Fibroblast of mammary gland (primary cell): ENCODE measurements at regions not wholly inside any gene's neighbourhood (a gene's known extent, or its start where the extent isn't known, plus 50 kb on each side); places are given as distances from the start of the nearest gene placed in this dataset.

Experiments
- DNase-seq: peaks from one replicate; pipeline ENCODE4 v3.0.0-alpha.2; 2010; ENCODE audit warnings: low read depth
- H3K4me3 ChIP-seq: 2 replicates; pipeline ENCODE4 v1.5.1; 2011; ENCODE audit warnings: low read depth, mild to moderate bottlenecking, low read length, moderate library complexity; ENCODE audit not compliant: control insufficient read depth
- TF ChIP-seq, protein P1 (sequence below): conservative IDR thresholded peaks from 2 replicates; pipeline ENCODE4 v1.5.1; 2011; ENCODE audit warnings: low read depth, low read length, inconsistent platforms; ENCODE audit not compliant: control insufficient read depth, insufficient read depth

DNA sequence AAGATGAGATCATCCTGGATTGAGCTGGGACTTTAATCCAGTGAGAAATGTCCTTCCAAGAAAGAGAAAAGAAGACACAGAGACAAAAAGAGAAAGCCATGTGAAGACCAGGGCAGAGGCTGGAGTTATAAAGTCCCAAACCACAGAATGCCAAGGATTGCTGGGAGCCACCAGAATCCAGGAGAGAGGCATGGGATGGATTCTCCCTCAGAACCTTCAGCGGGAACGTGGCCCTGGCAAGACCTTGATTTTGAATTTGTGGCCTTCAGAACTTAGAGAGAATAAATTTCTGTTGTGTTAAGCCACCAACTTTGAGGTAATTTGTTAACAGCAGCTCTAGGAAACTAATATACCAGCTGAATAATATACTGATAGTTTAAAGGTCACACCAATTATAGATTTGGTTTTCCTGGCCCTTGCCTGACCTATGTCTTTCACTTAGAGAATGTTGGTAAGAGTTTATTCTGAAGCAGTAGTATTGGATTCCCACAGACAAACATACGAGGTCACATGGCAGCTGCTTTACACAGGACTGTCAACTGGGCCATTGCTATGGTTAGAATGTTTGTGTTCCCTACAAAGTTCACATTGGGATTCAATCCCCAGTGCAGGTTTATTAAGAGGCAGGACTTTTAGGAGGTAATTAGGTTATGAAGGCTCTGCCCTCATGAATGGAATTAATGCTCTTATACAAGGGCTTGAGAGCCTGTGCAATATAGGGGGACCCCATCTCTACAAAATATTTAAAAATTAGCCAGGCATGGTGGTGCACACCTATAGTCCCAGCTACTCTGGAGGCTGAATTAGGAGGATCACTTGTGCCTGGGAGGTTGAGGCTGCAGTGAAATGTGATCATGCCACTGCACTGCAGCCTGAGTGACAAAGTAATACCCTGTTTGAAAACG is 156.5 kb upstream of the EEA1 start:
- TF ChIP-seq, protein P1, sequence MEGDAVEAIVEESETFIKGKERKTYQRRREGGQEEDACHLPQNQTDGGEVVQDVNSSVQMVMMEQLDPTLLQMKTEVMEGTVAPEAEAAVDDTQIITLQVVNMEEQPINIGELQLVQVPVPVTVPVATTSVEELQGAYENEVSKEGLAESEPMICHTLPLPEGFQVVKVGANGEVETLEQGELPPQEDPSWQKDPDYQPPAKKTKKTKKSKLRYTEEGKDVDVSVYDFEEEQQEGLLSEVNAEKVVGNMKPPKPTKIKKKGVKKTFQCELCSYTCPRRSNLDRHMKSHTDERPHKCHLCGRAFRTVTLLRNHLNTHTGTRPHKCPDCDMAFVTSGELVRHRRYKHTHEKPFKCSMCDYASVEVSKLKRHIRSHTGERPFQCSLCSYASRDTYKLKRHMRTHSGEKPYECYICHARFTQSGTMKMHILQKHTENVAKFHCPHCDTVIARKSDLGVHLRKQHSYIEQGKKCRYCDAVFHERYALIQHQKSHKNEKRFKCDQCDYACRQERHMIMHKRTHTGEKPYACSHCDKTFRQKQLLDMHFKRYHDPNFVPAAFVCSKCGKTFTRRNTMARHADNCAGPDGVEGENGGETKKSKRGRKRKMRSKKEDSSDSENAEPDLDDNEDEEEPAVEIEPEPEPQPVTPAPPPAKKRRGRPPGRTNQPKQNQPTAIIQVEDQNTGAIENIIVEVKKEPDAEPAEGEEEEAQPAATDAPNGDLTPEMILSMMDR: no peak
- DNase-seq: no peak
- H3K4me3 ChIP-seq: no peak overlapping the region

- TF ChIP-seq, protein P1: no peak
Measured at GRCh38 chr12:93086288-93086727, 157.2 kb upstream of the EEA1 start.

GRCh38 chr12:93087840-93088610 is 158.9 kb upstream of the EEA1 start:
- TF ChIP-seq, protein P1: no peak
- no peak overlapping the region for H3K4me3 ChIP-seq
- no peak for DNase-seq

More at GRCh38 chr12:93086288-93086727, 157.2 kb upstream of the EEA1 start:
- no peak for DNase-seq
- H3K4me3 ChIP-seq: no peak overlapping the region

DNA sequence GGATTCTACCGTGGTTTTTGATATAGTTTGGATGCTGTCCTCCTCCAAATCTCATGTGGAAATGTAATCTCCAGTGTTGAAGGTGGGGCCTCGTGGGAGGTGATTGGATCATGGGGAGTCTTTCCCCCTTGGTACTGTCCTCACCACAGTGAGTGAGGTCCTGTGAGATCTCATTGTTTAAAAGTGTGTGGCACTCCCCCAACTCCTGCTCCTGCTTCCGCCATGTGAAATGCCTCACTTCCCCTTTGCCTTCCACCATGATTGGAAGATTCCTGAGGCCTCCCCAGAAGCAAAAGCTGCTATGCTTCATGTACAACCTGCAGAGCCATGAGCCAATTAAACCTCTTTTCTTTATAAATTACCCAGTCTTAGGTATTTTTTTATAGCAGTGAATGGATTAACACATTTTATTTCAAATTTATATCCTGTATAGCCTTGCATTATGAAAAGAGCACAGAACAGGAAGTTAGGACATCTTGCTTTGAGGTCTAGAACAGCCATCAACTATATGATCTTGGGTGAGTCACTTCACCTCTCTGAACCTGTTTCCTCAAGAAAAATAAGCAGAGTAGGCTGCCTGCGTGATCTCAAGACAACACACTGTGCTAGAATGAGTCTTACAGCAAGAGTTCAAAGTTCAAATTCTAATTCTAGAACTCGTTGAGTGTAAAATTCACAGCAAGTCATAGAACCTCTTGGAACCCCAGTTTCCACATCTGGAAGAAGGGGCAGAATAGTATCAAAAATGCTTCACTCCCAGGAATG is 160.9 kb upstream of the EEA1 start:
- DNase-seq: peak; percentile 95
- no peak overlapping the region for H3K4me3 ChIP-seq
- TF ChIP-seq, protein P1: no peak

- DNase-seq: peak; percentile 86
- no peak overlapping the region for H3K4me3 ChIP-seq
- TF ChIP-seq, protein P1: no peak
Measured at GRCh38 chr12:93090731-93091172, 161.7 kb upstream of the EEA1 start.
